Activated CD4-positive, alpha-beta T cell treated with anti-CD3 and anti-CD28 coated beads, Interleukin-2, amount 10 ng/mL, durations not matched to agents 24 days and 14 days (primary cell): ENCODE measurements at regions not wholly inside any gene's neighbourhood (a gene's known extent, or its start where the extent isn't known, plus 50 kb on each side); places are given as distances from the start of the nearest gene placed in this dataset.
"Not testable (repeated sequence)": the region's sequence is repeated elsewhere in the genome, so short reads cannot be mapped to it uniquely, and the experiment has no call there.

Source experiments
- DNase-seq: peaks from one replicate; pipeline ENCODE4 v3.0.0; 2022
- H3K27ac Mint-ChIP-seq: one replicate; pipeline ENCODE4 v1.8.0; 2022; ENCODE audit warnings: mild to moderate bottlenecking, mixed read lengths
- H3K27me3 Mint-ChIP-seq: one replicate; pipeline ENCODE4 v1.8.0; 2022; ENCODE audit warnings: mixed read lengths
- H3K36me3 Mint-ChIP-seq: one replicate; pipeline ENCODE4 v1.8.0; 2022; ENCODE audit warnings: low read depth, mild to moderate bottlenecking, mixed read lengths
- H3K4me1 Mint-ChIP-seq: one replicate; pipeline ENCODE4 v1.8.0; 2021; ENCODE audit warnings: mixed read lengths
- H3K4me3 Mint-ChIP-seq: one replicate; pipeline ENCODE4 v1.8.0; 2022; ENCODE audit warnings: mild to moderate bottlenecking, moderate library complexity, mixed read lengths
- H3K9me3 Mint-ChIP-seq: one replicate; pipeline ENCODE4 v1.8.0; 2021; ENCODE audit warnings: mixed read lengths
- intact Hi-C: fragments of 100-400 bp; cut with micrococcal nuclease; formaldehyde crosslinking; loops from one replicate; pipeline ENCODE4 v1.15.1; 2023

- no peak overlapping the region for H3K27ac Mint-ChIP-seq
- no peaks in the 10 kb centered on the region for H3K9me3 Mint-ChIP-seq
- H3K4me1 Mint-ChIP-seq: no peaks in the 10 kb centered on the region
- no peak overlapping the region for H3K4me3 Mint-ChIP-seq
- no peaks in the 10 kb centered on the region for H3K36me3 Mint-ChIP-seq
- DNase-seq: no peak
- intact Hi-C loops: no loop called here
- H3K27me3 Mint-ChIP-seq: no peaks in the 10 kb centered on the region
Measured at GRCh38 chrX:41023098-41023497, 62.1 kb upstream of the USP9X start.

DNA sequence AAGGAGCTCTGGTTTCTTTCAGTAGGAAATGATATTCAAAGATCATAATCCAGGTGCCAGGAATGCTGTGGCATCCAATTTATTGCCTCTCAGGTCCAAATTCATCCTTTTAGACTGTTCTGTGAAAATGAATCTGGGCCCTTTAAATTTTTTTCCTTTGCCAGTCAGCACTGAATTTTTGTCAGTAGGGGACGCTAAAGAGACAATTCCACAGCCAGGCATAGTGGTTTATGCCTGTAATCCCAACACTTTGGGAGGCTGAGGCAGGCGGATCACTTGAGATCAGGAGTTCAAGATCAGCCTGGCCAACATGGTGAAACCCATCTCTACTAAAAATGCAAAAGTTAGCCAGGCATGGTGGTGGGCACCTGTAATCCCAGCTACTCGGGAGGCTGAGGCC lies 60.9 kb upstream of the USP9X start:
- DNase-seq, H3K27me3 Mint-ChIP-seq, H3K4me3 Mint-ChIP-seq, H3K27ac Mint-ChIP-seq, H3K9me3 Mint-ChIP-seq, H3K4me1 Mint-ChIP-seq, H3K36me3 Mint-ChIP-seq, intact Hi-C loops: not testable (repeated sequence)

- Mint-ChIP-seq H3K4me1 (no peaks in the 10 kb centered on the region), H3K27ac (no peak overlapping the region), H3K4me3 (no peak overlapping the region), H3K27me3 (no peaks in the 10 kb centered on the region), H3K36me3 (no peaks in the 10 kb centered on the region), H3K9me3 (no peaks in the 10 kb centered on the region)
- no peak for DNase-seq
- intact Hi-C loops: no loop called here
Measured at GRCh38 chrX:41024755-41025154, 60.5 kb upstream of the USP9X start.

DNA sequence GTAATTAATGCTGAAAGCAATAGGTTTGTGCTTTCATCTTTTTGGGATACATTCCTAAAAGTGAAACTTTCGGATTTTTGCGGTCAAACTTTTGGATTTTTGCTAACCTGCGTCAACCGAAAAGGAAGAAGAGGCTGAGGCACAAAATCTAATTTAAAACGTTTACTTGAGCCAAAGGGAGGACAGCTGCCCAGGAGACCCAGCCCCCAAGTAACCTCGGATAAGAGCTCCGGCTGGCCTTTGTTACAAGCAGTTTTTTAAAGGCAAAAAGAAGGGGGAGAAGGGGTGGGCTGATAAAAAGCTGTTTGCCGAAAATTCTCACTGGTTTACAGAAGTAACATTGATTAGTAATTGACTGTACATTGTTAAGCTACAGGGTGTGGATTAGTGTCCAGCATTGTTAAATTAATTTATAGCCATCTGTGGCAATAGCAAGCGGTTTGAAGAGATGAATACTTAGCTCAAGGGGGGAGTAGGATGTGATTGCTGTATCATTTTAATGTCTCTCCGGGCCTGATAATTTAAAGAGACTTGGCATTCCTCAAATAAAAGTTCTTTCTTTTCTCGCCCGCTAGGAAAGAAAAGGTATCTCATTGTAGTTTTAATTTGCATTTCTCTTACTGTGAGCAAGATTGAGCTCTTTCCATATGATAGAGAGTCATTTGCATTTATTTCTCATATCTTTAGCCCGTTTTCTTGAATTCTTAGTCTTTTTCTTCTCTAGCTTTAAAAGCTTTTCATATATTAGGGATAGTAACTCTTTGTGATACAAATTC lies 59.1 kb upstream of the USP9X start:
- Mint-ChIP-seq H3K27me3 (no peaks in the 10 kb centered on the region), H3K4me3 (no peak overlapping the region), H3K36me3 (no peaks in the 10 kb centered on the region), H3K9me3 (no peaks in the 10 kb centered on the region), H3K27ac (no peak overlapping the region), H3K4me1 (no peaks in the 10 kb centered on the region)
- intact Hi-C loops: no loop called here
- no peak for DNase-seq

DNA sequence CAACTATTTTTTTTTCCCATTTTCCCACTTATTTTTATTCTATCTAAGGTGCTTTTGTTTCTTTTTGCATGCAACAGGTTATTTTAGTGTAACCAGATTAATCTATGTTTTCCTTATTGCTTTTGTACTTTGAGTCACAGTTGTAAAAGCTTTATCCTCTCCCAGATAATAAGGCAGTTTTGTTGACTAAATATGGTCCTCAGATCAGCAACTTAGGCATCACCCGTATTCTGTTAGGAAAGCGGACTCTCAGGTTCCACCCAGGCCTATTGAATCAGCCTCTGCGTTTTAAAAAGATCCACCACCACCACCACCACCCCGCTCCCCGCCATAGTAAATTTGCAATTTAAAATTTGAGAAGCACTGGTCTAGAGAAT lies 58.6 kb upstream of the USP9X start:
- H3K36me3 Mint-ChIP-seq: no peaks in the 10 kb centered on the region
- H3K27ac Mint-ChIP-seq: no peak overlapping the region
- no peak overlapping the region for H3K4me3 Mint-ChIP-seq
- H3K4me1 Mint-ChIP-seq: no peaks in the 10 kb centered on the region
- intact Hi-C loops: no loop called here
- H3K27me3 Mint-ChIP-seq: no peaks in the 10 kb centered on the region
- no peaks in the 10 kb centered on the region for H3K9me3 Mint-ChIP-seq
- no peak for DNase-seq

DNA sequence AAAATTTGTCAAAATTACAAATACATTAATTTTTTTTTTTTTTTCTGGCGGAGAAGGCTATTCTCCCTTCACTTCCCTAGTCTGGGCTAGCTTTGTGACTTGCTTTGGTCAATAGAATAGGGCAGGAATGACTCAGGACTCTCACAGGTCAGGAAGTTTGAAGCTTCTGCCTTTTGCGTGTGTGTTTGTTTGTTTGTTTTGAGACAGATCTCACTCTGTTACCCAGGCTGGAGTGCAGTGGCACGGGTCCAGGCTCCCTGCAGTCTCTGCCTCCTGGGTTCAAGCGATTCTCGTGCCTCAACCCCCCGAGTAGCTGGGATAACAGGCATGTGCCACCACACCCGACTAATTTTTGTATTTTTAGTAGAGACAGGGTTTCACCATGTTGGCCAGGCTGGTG lies 55.9 kb upstream of the USP9X start:
- DNase-seq: no peak
- Mint-ChIP-seq H3K27me3 (no peaks in the 10 kb centered on the region), H3K36me3 (no peaks in the 10 kb centered on the region), H3K4me1 (no peaks in the 10 kb centered on the region), H3K27ac (no peak overlapping the region), H3K9me3 (no peaks in the 10 kb centered on the region), H3K4me3 (no peak overlapping the region)
- intact Hi-C loops: no loop called here

GRCh38 chrX:41031256-41031967 lies 53.8 kb upstream of the USP9X start:
- H3K9me3 Mint-ChIP-seq: no peaks in the 10 kb centered on the region
- intact Hi-C loops: no loop called here
- H3K4me3 Mint-ChIP-seq: no peak overlapping the region

GRCh38 chrX:41033299-41033698 lies 51.9 kb upstream of the USP9X start:
- H3K4me3 Mint-ChIP-seq: no peak overlapping the region
- no peak for DNase-seq
- H3K36me3 Mint-ChIP-seq: no peaks in the 10 kb centered on the region
- intact Hi-C loops: no loop called here
- H3K4me1 Mint-ChIP-seq: no peaks in the 10 kb centered on the region
- H3K9me3 Mint-ChIP-seq: no peaks in the 10 kb centered on the region
- no peaks in the 10 kb centered on the region for H3K27me3 Mint-ChIP-seq
- no peak overlapping the region for H3K27ac Mint-ChIP-seq

More at GRCh38 chrX:41031256-41031967, 53.8 kb upstream of the USP9X start:
- H3K27me3 Mint-ChIP-seq: no peaks in the 10 kb centered on the region
- H3K4me1 Mint-ChIP-seq: no peaks in the 10 kb centered on the region
- no peaks in the 10 kb centered on the region for H3K36me3 Mint-ChIP-seq
- DNase-seq: no peak
- H3K27ac Mint-ChIP-seq: no peak overlapping the region

DNA sequence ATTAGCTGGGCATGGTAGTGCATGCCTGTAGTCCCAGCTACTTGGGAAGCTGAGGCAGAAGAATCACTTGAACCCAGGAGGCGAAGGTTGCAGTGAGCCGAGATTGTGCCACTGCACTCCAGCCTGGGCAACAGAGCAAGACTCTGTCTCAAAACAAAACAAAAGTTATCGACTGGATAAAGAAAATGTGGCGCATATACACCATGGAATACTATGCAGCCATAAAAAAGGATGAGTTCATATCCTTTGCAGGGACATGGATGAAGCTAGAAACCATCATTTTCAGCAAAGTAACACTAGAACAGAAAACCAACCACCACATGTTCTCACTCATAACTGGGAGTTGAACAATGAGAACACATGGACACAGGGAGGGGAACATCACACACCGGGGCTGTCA lies 50.3 kb upstream of the USP9X start:
- H3K36me3 Mint-ChIP-seq, DNase-seq, H3K27me3 Mint-ChIP-seq, H3K4me1 Mint-ChIP-seq, H3K4me3 Mint-ChIP-seq, intact Hi-C loops, H3K9me3 Mint-ChIP-seq, H3K27ac Mint-ChIP-seq: not testable (repeated sequence)
